GM21825 (cell line): ENCODE measurements at regions not wholly inside any gene's neighbourhood (a gene's known extent, or its start where the extent isn't known, plus 50 kb on each side); places are given as distances from the start of the nearest gene placed in this dataset.
"Not testable (repeated sequence)": the region's sequence is repeated elsewhere in the genome, so short reads cannot be mapped to it uniquely, and the experiment has no call there.

Source experiments
- ATAC-seq: cut with Tn5 transposase; IDR thresholded peaks from one replicate; pipeline ENCODE4 v1.9.1; 2021; ENCODE audit warnings: mild to moderate bottlenecking, moderate library complexity; ENCODE audit not compliant: unreplicated experiment

DNA sequence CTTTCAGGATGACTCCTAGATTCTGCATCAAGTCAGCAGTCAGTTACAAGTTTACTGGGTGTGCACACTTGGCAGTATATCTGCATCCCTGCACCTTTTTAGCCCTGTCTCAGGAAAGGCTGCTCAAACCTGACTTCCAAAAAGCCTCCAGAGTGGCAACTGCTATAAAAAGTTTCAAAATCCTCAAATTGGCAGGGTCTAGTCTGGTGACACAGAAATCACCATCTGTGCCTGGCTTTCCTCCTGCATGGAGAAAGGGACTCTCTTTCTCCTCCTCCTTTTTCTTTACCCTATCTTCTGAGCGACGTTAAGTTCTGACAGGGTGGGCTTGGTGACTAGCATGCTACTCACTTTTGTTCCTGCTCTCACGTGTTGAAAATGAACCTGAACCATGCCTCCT lies 679.5 kb downstream of the C12orf50 start:
- ATAC-seq, result no peak

DNA sequence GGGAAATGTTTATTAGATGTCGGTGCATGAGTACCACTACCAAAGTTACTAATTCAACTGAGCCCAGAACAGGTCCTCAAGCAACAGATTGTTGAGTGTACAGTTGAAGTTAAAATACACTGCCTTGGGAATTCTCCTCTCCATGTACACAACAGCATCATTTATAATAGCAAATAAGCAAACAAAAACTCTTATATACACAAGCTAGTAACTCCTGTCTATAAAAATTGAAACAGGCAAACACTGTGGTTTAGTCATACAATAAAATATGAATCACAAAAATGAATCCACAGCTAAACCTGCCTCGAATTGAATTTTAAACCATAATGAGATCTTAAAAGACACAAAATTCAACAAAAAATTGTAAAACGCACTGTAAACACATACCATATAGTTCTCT lies 681.1 kb downstream of the C12orf50 start:
- no peak for ATAC-seq

DNA sequence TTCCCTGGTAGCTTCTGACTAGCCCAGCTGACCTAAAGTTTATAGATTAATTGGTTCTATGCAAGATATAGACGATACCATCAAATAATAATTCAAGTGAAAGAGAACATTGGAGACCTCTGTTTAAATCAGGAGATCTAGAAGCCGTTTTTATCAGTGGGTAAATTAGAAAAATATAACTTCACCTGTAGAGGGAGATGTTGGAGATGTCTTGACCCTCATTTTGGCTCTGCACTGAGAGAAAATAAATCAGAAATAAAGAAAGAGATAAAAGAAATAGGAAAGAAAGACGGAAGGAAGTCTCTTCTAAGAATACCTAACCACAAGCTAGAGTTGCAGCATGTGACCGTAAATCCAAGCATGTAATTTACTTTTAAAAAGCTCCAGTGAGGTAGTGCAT lies 684.5 kb downstream of the C12orf50 start:
- no peak for ATAC-seq

DNA sequence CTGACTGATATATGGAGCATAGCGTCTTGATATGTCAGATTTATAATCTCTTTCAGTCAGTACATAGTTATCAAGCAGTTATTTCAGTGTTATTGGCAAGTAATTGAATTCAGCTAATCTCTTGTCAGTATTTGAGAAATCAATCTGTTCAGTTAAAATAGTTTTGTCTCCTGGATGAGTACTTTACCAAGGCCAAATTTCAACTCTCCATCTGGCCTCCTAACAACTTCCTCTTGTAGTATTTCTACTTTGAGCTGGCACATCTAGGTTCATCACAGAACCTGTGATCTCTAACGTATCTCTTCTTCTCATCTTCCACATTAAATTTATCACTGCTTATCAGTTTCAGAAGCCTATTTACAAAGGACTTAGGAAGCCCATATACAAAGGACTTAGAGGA lies 690.5 kb downstream of the C12orf50 start:
- no peak for ATAC-seq

DNA sequence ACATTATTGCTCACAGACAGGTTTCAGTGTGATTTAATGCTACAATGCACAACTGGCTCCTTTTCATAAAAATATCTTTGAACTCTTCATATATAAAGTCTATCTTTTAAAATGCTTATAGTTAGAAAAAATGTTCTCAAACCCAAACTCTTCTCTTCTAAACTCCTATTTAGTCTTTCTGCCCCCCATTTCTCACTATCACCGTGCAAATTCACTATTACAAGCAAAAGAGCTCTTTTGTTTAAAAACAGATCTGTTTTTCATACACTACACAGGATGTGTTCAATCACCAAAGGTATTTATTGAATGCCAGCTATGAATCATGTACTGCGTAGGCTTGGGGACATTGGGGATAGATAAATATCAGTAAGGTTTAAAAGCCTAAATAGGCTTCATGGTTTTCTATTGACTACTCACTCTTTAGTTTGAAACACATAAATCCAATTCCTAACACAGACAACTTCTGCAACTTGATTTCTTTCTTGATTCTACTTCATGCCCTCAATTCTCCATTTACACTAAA lies 692.3 kb downstream of the C12orf50 start:
- ATAC-seq, result no peak

DNA sequence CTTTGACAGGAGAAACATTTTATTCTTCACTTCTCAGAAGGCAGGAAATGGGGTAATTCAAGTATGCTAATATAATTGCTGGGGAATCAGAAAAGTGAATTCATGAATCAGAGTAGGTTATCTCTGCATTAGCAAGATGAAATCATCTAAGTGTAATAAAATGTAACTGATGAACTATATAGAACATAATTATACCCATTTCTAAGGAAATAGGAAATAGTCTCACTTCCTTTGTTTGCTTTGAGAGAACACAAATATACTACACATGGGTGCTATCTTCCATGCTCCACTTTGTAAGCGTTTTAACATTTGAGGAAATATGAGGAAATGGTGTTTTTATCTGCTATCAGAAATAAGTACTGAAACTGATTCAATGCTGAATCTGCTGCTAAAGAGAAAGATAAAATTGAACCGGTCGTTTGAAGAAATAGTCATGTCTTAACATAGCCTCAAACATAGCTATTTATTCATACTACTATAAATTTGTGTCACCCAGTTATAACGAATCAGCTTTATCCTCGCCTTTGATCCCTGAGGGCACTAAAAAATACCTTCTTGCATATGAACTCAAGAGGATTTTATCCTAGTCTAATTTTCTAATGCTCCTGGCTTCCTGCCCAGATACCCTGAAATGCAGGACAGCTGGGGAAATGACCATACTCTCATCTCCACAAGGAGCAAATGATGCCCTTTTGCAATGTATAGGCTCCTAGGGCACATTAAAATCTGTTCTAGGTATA lies 696.0 kb downstream of the C12orf50 start:
- ATAC-seq, result no peak

DNA sequence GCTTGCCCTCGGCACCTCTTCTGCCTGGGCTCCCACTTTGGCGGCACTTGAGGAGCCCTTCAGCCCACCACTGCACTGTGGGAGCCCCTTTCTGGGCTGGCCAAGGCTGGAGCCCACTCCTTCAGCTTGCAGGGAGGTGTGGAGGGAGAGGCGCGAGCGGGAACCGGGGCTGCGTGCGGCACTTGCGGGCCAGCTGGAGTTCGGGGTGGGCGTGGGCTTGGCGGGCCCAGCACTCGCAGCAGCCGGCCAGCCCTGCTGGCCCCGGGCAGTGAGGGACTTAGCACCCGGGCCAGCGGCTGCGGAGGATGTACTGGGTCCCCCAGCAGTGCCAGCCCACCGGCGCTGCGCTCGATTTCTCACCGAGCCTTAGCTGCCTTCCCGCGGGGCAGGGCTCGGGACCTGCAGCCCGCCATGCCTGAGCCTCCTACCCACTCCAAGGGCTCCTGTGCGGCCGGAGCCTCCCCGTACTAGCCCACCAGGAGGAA lies 699.1 kb downstream of the C12orf50 start:
- ATAC-seq, result not testable (repeated sequence)

DNA sequence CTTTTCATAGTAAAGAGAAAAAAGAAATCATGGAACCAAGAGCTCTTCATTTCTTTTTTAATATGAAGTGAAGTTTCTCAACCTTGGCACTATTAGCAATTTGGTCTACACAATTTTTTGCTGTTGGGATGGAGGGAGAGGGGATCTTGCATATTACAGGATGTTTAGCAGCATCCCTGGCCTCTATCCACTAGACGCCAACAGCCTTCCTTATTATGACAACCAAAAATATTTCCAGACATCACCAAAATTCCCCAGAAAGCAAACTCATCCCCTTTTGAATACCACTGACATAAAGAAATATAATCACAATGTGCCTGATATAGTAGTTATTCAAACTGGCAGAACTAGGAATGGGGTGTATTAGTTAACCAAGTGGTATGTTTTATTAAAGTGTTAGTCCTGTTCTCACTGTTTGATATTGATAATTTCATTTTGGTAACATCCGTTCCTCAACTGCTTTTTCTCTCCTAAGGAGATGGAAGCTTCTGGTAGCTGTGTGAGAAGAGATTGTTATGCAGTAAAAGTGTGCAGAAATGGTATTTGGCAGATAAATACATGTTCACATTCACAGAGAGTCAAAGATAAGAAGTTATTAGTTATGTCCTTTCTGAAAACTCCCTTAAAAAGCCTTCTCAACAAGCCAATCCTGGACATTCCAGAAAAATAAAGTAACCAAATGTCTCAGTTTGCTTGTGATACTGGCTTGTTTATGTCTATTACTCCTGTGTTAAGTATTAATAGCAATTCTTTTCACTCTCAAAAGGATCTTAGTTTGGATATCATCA lies 699.9 kb downstream of the C12orf50 start:
- no peak for ATAC-seq

DNA sequence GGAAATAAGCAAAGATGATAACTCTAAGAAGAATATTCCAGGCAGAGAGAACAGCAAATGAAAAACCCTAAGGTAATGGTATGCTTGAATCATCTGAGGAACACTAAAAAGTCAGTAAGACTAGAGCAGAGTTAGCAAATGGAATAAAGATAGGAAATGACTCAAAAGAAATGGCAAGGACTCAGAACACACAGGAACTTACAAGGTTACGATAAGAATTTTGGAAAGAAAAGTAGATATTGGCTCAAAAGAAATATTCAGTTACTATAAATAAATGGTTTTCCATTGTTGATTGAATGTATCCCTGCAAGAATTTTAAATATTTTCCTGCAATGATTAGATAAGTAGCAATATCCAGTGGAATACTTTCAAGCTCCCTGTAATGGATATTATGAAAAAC lies 705.8 kb downstream of the C12orf50 start:
- ATAC-seq, result no peak

DNA sequence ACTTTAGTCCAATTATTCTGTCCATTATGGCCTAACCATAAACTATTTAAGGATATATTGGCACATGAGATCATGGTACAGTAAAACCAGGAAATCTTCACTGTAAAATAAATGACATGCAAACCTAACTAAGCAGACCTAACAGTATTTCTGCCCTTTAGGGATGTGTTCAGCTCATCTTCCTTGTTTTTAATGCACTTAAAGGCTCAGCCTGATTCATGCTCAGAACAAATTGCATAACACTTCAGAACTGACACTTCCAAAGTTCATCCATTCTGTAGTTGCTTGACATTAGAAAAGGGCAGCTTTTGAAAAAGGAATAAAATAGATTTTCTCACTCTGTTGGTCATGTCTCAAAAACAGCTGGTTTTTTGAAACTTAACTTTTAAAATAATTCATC lies 708.5 kb downstream of the C12orf50 start:
- no peak for ATAC-seq

DNA sequence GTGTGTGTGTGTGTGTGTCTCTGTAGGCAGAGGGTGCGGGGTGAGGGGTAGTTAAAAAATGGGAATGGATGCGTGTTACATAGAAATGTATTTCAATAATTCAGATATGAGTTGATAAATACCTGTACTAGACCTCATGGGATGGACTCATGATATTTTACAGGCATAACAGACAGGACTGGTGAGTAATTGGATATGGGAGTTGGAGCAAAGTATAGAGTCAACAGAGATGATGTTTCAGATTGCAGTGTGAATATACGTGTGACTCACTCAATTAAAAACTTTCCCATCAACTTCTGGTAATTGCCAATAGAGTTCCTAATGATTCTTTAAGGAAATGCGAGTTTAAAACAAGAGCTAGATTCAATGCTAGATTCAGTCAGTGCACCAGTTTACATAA lies 711.9 kb downstream of the C12orf50 start:
- no peak for ATAC-seq

DNA sequence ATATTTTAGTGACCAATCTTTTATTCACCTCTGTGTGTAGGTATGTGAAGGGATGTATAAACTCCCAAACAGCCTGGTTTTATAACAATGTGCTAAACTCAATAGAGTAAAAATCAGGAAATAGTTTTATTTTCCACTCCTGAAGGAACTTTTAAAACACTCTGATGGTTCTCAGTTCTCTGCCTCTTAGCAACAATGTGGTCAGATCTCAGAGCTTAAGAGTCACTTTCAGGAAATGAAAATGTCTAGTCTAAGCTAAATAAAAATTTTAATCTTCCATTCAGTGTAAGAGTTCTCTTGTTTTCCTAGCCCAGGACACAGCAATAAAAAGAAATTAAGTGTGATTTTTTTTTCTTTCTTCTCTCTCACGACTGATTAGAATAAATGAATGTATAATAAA lies 718.0 kb downstream of the C12orf50 start:
- peak; percentile 83 for ATAC-seq

DNA sequence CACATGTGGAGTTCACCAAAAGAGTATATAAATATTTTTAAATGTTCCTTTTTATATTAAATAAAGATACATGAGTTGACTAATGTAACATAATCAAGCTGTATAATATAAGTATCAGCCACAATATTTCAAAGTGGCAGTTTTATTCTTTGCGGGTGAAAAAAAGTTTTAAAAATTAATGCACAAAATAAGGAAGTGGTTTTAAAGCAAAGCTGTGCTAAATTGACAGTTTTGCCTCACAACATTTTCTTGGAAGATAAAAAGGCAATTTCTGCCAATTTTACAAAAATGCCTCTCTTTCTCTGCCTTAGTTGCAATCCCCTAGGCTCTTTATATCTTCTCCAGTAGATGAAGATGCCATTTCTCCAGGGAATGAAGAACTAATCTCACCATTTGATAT lies 719.1 kb downstream of the C12orf50 start:
- no peak for ATAC-seq

DNA sequence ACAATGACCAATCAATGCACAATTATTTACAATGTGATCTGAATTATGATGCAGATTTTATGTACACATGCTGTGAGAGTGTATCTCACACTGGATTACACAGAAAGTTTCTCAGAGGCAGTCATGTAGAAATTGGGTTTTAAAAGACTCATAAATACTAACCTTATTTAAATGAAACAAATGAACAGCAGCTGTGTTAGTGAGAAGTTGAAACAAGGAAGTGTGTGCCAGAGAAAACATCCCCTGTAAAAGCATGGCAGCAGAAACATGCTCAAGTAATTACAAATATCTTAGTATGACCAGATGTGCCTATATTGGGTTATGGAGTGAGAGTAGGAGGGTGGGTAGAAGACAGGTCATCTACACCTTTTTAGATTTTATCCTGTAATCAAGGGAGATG lies 723.7 kb downstream of the C12orf50 start:
- ATAC-seq, result no peak

DNA sequence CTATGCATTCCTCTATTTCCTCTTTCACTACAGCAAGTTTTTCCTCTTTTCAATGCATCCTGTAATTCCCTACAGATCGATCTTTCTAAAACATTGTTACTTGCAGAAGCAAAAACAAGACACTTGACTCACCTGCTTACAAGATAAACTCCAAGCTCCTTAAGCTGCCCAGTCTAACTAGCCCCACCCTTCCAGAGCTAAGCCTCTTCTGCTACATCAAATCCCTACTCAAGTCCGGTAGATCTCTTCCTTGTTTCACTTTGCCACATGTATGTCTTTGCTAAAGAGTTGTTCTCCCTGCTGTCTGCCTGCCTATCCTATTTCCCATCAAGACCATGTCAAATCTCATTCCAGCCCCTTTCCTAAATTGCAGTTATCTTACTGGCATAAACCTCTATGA lies 724.8 kb downstream of the C12orf50 start:
- no peak for ATAC-seq

DNA sequence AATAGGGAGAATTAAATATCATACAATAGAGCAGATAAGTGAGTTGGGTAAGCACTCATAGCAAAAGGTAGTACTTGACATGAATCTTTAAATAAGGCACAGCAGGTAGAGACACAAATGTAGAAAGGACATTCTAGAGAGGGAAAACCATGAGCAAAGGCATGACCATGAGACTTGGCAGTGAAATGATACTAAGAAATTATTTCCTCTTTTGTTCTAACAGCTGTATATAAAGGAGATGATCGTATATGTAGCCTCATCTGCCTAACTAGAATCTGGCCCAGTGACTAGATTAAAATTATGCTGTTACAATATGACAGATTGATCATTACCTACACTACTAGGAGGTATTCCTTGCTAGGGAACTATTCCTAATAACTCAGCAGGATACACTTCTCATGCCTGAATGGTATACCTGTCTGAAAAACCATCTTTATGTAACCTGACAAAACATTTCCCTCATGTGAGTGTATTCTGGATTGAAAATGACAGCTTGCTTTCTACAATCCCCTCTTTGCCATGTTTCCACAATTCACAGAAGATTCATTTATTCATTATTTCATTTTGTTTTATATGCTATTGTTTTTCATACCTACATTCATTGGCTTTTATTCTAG lies 725.7 kb downstream of the C12orf50 start:
- no peak for ATAC-seq

DNA sequence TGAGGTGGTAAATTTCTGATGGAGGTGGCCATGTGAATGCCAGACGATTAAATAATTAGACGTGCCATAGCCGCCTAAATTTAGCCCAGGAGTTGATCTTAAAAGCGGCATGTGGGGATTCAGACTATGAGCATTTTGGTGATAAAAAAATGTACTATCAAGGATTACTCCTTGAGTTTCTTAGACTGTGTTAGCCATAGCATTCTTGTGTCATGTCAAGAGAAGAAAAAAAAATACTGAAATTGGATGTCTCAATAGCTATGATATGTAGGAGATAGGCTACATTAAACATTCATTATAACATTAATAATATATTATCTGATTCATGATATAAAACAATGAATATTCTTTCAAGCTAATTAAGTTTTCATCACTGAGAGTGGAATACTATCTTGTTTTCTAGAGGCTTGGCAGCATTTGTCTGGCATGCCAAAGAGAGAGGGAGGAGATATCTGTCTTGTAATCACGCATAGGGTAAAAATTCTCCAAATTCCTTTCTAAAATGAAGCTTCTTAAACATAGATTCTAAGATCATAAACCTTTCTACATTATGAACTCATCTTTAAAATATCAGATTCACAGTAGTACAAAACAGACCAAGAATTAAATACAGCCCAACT lies 727.0 kb downstream of the C12orf50 start:
- no peak for ATAC-seq

DNA sequence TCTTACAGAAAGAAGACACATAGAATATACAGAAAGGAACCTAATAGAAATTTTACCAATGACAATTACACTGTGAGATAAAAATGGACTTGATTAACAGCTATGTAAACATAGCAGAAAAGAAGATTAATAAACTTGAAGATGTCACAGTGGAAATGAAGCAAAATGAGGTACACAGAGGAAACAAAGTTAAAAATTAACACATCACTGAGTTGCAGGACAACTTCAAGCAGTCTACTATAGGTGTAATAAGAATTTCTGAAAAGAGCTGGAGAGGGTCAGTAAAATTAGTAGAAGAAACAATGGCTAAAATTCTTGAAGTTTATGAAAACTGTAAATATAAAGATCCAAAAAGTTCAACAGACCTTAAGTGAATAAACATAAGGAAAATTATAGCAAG lies 738.7 kb downstream of the C12orf50 start:
- ATAC-seq, result no peak

DNA sequence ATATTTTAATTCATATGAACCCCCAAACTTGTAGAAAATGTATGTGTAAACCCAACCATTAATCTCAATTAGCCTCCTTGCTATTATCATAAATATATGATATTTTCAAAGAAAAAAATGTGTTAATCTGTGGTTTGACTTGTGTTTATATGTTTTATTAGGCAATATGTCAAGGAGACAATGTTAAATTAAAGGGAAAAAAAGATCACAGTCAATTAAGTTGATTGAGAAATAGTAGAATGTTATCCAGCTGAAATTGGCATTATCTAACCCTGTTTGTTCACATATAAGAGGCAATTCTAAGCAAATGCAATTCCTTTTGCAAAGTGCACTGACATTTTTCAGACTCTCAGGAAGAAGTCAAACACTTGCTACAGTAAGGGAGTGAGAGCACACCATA lies 745.3 kb downstream of the C12orf50 start:
- ATAC-seq, result no peak

DNA sequence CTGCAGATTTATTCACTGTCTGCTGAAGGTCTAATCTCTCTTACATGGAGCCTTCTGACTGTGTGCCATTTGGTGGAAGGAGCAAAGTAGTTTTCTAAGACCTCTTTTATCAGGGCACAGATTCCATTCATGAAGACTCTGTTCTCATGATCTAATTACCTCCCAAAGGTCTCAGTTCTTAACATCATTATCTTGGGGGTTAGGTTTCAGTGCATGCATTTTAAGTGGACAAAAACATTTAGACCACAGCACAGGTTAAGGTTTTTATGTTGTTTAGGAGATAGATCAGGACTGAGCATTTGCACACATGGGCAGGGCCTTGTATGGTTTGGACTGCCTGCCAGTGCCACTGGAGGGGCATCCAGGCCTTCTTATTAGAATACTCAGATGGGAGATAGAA lies 746.1 kb downstream of the C12orf50 start:
- ATAC-seq, result no peak

DNA sequence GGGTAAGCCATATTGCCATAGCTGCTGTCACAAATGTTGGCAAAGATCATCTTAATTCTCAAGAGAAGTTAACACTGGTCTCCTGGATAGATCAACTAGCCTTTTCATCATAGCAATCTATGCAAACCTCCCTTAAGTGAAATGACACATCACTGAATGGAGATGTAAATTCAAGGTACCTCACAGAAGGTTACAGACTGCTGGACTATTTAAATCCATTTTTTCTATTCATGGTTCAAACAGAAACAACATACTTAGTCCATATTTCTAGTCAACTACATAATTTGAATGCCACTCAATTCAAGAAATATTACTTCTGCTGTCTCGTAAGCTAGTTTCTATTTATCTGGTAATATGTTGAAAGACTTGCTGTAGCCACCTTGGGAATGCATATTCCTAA lies 748.3 kb downstream of the C12orf50 start:
- ATAC-seq, result peak; percentile 44
